ACC112 (cell line): ENCODE measurements at regions not wholly inside any gene's neighbourhood (a gene's known extent, or its start where the extent isn't known, plus 50 kb on each side); places are given as distances from the start of the nearest gene placed in this dataset.

Experiments used
- H2AFZ ChIP-seq: fragments of 200-600 bp; sonication (generic); one replicate; pipeline ENCODE4 v1.6.0; 2017; ENCODE audit warnings: antibody characterized with exemption, low read length; ENCODE audit not compliant: unreplicated experiment
- H3K27ac ChIP-seq: fragments of 200-600 bp; sonication (generic); 2 replicates; pipeline ENCODE4 v1.5.1; 2014; ENCODE audit warnings: low read depth, mild to moderate bottlenecking, antibody characterized with exemption, low read length, moderate library complexity
- H3K27me3 ChIP-seq: fragments of 200-600 bp; sonication (generic); 2 replicates; pipeline ENCODE4 v1.6.1; 2014; ENCODE audit warnings: mild to moderate bottlenecking, antibody characterized with exemption, low read length, moderate library complexity, mixed read lengths; ENCODE audit not compliant: insufficient read depth
- H3K36me3 ChIP-seq: fragments of 200-600 bp; sonication (generic); 2 replicates; pipeline ENCODE4 v1.6.1; 2016; ENCODE audit warnings: mild to moderate bottlenecking, antibody characterized with exemption, low read length, moderate library complexity, mixed read lengths; ENCODE audit not compliant: insufficient read depth
- H3K4me1 ChIP-seq: fragments of 200-600 bp; sonication (generic); one replicate; pipeline ENCODE4 v1.6.1; 2016; ENCODE audit warnings: low read length, mixed read lengths; ENCODE audit not compliant: insufficient read depth, unreplicated experiment, control insufficient read depth
- H3K4me3 ChIP-seq: fragments of 200-600 bp; sonication (generic); 2 replicates; pipeline ENCODE4 v1.5.1; 2014; ENCODE audit warnings: mild to moderate bottlenecking, low read depth, low read length
- H3K79me2 ChIP-seq: fragments of 200-600 bp; sonication (generic); one replicate; pipeline ENCODE4 v1.6.0; 2016; ENCODE audit warnings: low read length; ENCODE audit not compliant: control insufficient read depth, unreplicated experiment, insufficient read depth

DNA sequence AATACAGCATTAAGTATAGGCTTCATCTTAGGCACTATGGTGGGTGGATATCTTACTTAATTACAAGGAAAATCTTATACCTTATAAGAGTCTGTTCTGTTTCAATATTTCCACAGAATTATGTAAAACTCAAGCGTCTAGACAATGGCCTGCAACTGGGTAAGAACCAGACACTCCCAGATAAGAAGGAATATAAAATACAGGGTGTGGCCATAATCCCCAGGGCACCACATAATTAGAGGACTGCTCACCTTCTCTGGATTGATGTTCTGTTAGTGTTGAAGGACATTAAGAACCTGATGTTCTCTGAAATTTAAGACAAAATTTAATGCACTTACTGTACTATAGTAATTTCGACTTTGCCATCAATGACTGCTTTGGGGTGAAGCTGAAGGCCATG is 198.2 kb upstream of the ARSJ start:
- Histone ChIP-seq H3K79me2 (no peaks in the 10 kb centered on the region), H3K27me3 (no peaks in the 10 kb centered on the region), H3K4me1 (no peaks in the 10 kb centered on the region), H3K27ac (no peak overlapping the region), H3K36me3 (no peaks in the 10 kb centered on the region), H2AFZ (no peak overlapping the region), H3K4me3 (no peak overlapping the region)

DNA sequence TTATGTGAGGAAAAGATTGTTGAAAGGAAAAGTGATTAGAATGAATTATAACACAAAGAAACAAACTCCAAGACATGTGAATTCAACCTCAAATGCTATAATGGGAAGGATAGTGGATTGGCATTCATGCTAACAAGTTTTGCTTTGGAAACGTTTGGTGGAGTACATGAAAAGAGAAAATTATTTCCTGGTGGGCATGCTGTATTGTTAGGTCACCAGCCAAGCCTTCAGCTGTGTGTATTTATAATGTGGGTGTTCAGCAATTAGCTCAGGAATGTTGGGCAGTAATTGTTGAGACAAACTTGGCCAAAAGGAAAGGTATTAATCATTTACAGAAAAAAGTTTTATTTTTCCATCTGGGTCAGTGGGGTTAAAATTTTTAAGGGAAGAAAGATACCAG is 198.9 kb upstream of the ARSJ start:
- no peaks in the 10 kb centered on the region for H3K4me1 ChIP-seq
- H3K79me2 ChIP-seq, result no peaks in the 10 kb centered on the region
- no peaks in the 10 kb centered on the region for H3K36me3 ChIP-seq

GRCh38 chr4:114180481-114180880 is 201.0 kb upstream of the ARSJ start:
- H2AFZ ChIP-seq, result no peak overlapping the region
- H3K36me3 ChIP-seq, result no peaks in the 10 kb centered on the region
- no peaks in the 10 kb centered on the region for H3K4me1 ChIP-seq
- no peaks in the 10 kb centered on the region for H3K27me3 ChIP-seq
- no peak overlapping the region for H3K4me3 ChIP-seq
- no peak overlapping the region for H3K27ac ChIP-seq
- H3K79me2 ChIP-seq, result no peaks in the 10 kb centered on the region

More for the DNA sequence above, 198.9 kb upstream of the ARSJ start:
- H3K27me3 ChIP-seq, result no peaks in the 10 kb centered on the region
- no peak overlapping the region for H3K27ac ChIP-seq
- no peak overlapping the region for H2AFZ ChIP-seq
- H3K4me3 ChIP-seq, result no peak overlapping the region

DNA sequence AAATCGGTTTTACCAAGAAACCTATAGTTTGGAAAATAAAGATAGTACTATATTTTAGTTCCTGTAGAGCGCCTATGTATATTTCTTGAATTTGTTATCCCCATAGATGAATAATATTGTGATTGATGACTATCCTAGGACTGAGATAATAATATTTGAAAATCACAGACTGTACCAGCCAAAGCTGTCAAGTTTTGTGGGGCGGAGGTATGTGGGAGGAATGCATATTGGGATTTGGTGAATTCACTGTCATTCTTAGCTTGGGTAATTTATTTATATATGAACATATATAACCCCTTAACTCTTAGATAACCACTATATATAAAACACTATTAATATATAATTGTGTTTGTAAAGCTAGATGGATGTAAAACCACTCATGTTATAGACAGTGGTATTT is 205.5 kb upstream of the ARSJ start:
- Histone ChIP-seq H2AFZ (no peak overlapping the region), H3K4me1 (no peaks in the 10 kb centered on the region), H3K4me3 (no peak overlapping the region), H3K27ac (no peak overlapping the region), H3K36me3 (no peaks in the 10 kb centered on the region), H3K27me3 (no peaks in the 10 kb centered on the region), H3K79me2 (no peaks in the 10 kb centered on the region)

GRCh38 chr4:114187592-114187991 is 208.1 kb upstream of the ARSJ start:
- no peaks in the 10 kb centered on the region for H3K4me1 ChIP-seq
- no peak overlapping the region for H3K27ac ChIP-seq
- H3K4me3 ChIP-seq, result no peak overlapping the region
- no peaks in the 10 kb centered on the region for H3K27me3 ChIP-seq
- H3K36me3 ChIP-seq, result no peaks in the 10 kb centered on the region
- H2AFZ ChIP-seq, result no peak overlapping the region
- H3K79me2 ChIP-seq, result no peaks in the 10 kb centered on the region

DNA sequence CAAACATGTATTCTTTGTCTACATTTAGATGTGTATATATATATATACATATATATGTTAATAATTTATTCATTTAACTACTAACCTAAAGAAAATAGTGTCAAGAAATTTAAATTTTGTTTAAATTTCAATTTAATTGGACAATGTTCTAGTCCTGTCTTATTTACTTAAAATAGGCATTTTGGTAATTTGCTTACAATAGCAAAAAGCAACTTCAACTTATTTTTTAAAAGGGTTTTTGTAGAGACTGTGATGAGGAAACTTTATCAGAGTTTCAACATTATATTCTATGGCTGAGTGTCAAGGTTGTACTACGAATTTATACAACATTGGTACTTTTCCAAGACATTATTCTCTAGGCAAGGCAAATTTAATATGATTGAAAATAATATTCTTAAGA is 212.0 kb upstream of the ARSJ start:
- Histone ChIP-seq H3K79me2 (no peaks in the 10 kb centered on the region), H3K4me3 (no peak overlapping the region), H2AFZ (no peak overlapping the region), H3K27ac (no peak overlapping the region), H3K4me1 (no peaks in the 10 kb centered on the region), H3K36me3 (no peaks in the 10 kb centered on the region), H3K27me3 (no peaks in the 10 kb centered on the region)

DNA sequence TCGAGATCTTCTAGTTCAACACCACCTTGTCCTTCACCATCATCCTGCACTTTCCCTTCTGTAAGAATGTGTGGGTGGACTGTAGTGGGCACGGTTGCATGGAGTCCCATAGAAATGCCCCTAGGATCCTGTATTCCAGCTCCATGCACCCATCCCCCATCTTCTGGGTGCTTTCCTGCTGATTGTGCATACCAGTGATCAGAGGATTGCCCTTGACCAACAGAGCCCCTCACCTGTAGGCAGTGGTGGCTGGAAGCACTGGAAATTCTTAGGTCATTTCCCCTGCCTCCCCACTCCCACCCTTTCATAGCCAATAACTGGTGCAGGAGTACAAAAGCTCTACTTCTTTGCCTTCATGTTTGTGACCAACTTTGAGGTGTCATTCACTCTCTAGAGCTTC is 213.4 kb upstream of the ARSJ start:
- Histone ChIP-seq H3K27ac (no peak overlapping the region), H3K36me3 (no peaks in the 10 kb centered on the region), H3K4me3 (no peak overlapping the region), H3K79me2 (no peaks in the 10 kb centered on the region), H3K4me1 (no peaks in the 10 kb centered on the region), H2AFZ (no peak overlapping the region), H3K27me3 (no peaks in the 10 kb centered on the region)

GRCh38 chr4:114193624-114194399 is 214.4 kb upstream of the ARSJ start:
- H3K36me3 ChIP-seq, result no peaks in the 10 kb centered on the region
- no peaks in the 10 kb centered on the region for H3K79me2 ChIP-seq
- H3K4me1 ChIP-seq, result no peaks in the 10 kb centered on the region
- H2AFZ ChIP-seq, result no peak overlapping the region
- H3K27ac ChIP-seq, result no peak overlapping the region
- no peaks in the 10 kb centered on the region for H3K27me3 ChIP-seq
- no peak overlapping the region for H3K4me3 ChIP-seq

DNA sequence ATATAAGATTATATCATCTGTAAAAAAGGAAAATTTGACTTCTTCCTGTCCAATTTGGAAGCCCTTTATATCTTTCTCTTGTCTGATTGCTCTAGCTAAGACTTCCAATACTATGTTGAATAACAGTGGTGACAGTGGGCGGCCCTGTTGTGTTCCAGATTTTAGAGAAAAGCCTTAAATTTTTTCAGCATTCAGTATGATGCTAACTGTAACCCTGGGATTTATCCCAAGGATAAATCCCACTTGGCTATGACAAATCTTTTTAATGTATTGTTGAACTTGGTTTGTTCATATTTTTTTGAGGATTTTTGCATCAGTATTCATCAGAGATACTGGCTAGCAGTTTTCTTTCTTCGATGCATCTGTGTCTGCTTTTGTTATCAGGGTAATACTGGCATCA is 217.2 kb upstream of the ARSJ start:
- Histone ChIP-seq H3K27me3 (no peaks in the 10 kb centered on the region), H3K27ac (no peak overlapping the region), H3K4me3 (no peak overlapping the region), H3K79me2 (no peaks in the 10 kb centered on the region), H3K4me1 (no peaks in the 10 kb centered on the region), H2AFZ (no peak overlapping the region), H3K36me3 (no peaks in the 10 kb centered on the region)

DNA sequence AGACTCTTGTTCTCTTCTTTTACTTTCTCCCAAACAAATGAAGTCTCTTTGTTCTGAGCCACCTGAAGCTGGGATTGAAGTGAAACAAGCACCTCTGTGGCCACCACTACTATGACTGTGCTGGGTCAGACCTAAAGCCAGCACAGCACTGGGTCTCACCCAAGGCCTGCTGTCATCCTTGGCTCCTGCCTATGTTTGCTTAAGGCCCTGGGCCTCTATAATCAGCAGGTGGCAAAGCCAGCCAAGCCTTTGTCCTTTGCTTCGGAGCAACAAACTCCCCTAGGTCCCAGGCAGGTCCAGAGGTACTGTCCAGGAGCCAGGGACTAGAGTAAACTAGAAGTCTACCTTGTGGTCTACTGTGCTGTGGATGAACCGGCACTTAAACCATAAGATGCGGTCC is 220.6 kb upstream of the ARSJ start:
- Histone ChIP-seq H3K4me1 (no peaks in the 10 kb centered on the region), H3K4me3 (no peak overlapping the region), H3K79me2 (no peaks in the 10 kb centered on the region), H3K36me3 (no peaks in the 10 kb centered on the region), H3K27ac (no peak overlapping the region), H2AFZ (no peak overlapping the region), H3K27me3 (no peaks in the 10 kb centered on the region)

DNA sequence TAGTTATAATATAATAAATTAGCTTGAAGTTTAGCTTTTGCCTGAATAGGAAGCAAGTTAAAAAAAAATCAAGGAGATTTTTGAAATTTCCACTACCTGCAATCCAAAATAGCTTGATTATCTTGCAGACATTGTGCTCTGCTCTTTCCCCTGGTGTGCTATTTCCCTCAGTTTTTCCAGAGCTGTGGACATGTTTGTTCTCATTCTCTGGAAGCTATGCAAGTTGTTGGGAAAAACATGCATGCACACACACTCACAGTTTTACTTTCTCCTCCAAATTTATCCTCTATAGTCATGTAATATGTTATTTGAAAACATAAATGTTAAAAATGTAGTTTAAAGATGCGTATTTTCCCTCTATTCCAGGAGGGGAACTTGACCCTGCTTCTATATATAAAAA is 225.8 kb upstream of the ARSJ start:
- Histone ChIP-seq H2AFZ (no peak overlapping the region), H3K4me1 (no peaks in the 10 kb centered on the region), H3K27me3 (no peaks in the 10 kb centered on the region), H3K4me3 (no peak overlapping the region), H3K79me2 (no peaks in the 10 kb centered on the region), H3K36me3 (no peaks in the 10 kb centered on the region), H3K27ac (no peak overlapping the region)
